ENCODE measurements at regions not wholly inside any gene's neighbourhood (a gene's known extent, or its start where the extent isn't known, plus 50 kb on each side); places are given as distances from the start of the nearest gene placed in this dataset.

DNA sequence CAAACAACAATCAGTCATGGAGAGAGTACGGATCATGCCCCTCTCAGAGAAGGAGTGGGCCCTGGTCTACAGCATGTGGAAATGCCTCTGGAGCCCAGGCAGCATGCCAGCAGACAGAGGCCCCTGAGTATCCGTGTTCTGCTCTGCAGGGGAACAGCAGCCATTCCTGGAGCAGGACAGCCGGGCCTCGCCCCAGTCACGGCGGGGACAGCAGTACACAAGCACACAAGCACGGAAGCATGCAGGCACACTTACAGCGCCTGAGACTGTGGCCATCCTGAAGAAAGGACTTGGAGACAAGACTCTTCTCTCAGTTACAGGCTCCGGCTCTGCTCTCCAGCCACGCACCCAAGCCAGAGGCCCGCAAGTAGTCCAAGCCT lies 102.6 kb upstream of the ALDH1B1 start:
- Mint-ChIP-seq H3K27me3 (ENCODE audit: low read depth) (no peaks in the 10 kb centered on the region), H3K27ac (no peak overlapping the region), H3K4me1 (ENCODE audit: low read depth) (no peaks in the 10 kb centered on the region), H3K36me3 (ENCODE audit: low read depth) (no peaks in the 10 kb centered on the region), H3K4me3 (no peak overlapping the region), H3K9me3 (no peaks in the 10 kb centered on the region)
- intact Hi-C loops (cut with micrococcal nuclease), result no loop called here
- CTCF ChIA-PET, result no interaction called here
- no peak for DNase-seq

DNA sequence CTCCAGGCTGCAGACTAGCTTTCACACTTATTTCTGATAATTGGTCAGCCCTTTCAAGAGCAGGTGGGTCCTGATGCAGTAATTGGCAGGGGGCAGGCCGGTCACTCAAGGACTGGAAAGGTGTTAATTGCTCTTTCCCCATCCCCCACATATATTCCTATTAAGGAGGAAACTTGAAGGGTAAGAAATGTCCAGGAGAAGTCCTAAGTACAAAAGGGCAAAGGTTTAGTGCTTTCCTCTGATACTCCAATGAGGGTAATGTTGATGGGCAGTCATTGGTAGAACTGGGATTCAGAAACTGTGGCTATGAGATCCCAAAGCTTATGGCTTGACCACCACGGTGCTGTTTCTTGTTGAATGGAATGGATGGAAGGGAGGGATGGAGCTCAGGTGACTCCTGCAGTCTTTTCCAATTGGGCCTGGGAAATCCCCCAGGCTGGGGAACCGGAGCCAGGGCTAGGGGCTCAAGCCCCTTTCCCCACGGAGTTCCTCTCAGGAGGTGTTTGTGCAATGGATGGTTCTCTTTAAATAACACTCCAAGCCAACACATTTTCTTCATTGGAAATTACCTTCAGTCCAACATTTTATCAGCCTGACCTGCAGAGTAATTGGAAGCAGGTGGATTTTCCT lies 103.2 kb upstream of the ALDH1B1 start:
- Mint-ChIP-seq H3K4me1 (ENCODE audit: low read depth) (no peaks in the 10 kb centered on the region), H3K4me3 (no peak overlapping the region), H3K9me3 (no peaks in the 10 kb centered on the region), H3K27ac (no peak overlapping the region), H3K36me3 (ENCODE audit: low read depth) (no peaks in the 10 kb centered on the region), H3K27me3 (ENCODE audit: low read depth) (no peaks in the 10 kb centered on the region)
- intact Hi-C loops (cut with micrococcal nuclease), result no loop called here
- CTCF ChIA-PET, result no interaction called here
- no peak for DNase-seq

DNA sequence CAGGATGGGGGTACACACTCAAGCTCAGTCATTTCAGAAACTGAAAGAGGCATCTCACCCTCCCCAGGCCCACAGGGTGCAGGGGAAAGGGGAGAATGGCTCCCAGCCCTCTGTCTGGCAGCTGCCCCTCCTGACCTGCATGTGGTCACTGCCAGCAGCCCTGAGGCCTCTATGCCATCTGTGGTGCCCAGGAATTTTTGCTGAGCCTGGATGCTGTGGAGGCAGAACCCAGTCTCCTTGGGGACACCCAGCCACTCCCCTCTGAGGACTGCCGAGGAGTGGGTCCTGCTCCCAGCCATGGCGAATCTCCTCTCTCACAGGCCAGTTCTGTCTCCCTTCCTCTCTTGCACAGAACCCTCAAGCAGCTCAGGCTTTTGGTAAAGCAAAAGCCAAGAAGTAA lies 104.0 kb upstream of the ALDH1B1 start:
- Mint-ChIP-seq H3K27me3 (ENCODE audit: low read depth) (no peaks in the 10 kb centered on the region), H3K9me3 (no peaks in the 10 kb centered on the region), H3K27ac (no peak overlapping the region), H3K4me1 (ENCODE audit: low read depth) (no peaks in the 10 kb centered on the region), H3K4me3 (no peak overlapping the region), H3K36me3 (ENCODE audit: low read depth) (no peaks in the 10 kb centered on the region)
- no peak for DNase-seq
- intact Hi-C loops (cut with micrococcal nuclease), result no loop called here
- CTCF ChIA-PET, result no interaction called here

GRCh38 chr9:38287420-38287985 lies 105.0 kb upstream of the ALDH1B1 start:
- Mint-ChIP-seq H3K4me1 (ENCODE audit: low read depth) (no peaks in the 10 kb centered on the region), H3K4me3 (no peak overlapping the region), H3K36me3 (ENCODE audit: low read depth) (no peaks in the 10 kb centered on the region), H3K9me3 (no peaks in the 10 kb centered on the region), H3K27me3 (ENCODE audit: low read depth) (no peaks in the 10 kb centered on the region), H3K27ac (no peak overlapping the region)
- DNase-seq, result no peak
- CTCF ChIA-PET, result no interaction called here
- intact Hi-C loops (cut with micrococcal nuclease), result no loop called here

DNA sequence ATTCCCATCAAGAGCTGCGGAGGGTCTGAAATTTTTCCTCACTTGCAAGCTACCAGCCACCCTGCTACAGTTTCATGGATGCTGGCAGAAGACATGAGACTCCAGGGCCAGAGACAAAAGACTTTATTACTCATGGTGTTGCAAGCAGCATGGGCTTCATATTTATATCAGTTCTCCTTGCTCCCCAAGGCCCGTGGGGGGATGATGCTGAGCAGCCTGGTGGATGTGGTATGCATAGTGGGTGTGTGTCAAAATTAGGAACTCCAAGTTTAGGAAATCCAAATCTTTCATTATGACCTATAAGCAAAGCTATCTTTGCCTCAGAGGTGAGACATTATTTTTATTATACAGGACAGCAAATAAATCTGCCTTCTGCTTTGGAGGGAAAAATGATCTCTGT lies 105.7 kb upstream of the ALDH1B1 start:
- no peak for DNase-seq
- Mint-ChIP-seq H3K27me3 (ENCODE audit: low read depth) (no peaks in the 10 kb centered on the region), H3K27ac (no peak overlapping the region), H3K9me3 (no peaks in the 10 kb centered on the region), H3K4me1 (ENCODE audit: low read depth) (no peaks in the 10 kb centered on the region), H3K4me3 (no peak overlapping the region), H3K36me3 (ENCODE audit: low read depth) (no peaks in the 10 kb centered on the region)
- CTCF ChIA-PET, result no interaction called here
- intact Hi-C loops (cut with micrococcal nuclease), result no loop called here

GRCh38 chr9:38286357-38286756 lies 106.1 kb upstream of the ALDH1B1 start:
- CTCF ChIA-PET, result no interaction called here
- no peak overlapping the region for H3K4me3 Mint-ChIP-seq
- intact Hi-C loops (cut with micrococcal nuclease), result no loop called here

DNA sequence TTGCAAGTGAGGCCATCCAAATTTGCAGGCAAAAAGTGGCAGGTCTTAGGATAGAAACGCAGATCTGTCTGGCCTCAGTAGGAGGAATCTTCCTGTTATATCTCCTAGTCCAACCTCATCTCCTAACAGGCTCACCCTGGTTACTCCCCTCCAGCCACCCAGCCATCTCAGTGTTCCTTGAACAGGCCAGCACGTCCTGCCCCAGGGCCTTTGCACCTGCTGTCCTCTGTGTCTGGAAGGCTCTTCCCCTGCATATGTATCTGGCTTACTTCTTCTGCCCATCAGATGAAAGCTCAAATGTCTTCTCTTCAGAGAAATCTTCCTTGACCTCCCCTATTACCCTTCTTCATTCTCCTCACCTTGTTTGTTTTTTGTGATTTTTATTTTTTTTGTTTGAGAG lies 107.3 kb upstream of the ALDH1B1 start:
- Mint-ChIP-seq H3K36me3 (ENCODE audit: low read depth) (no peaks in the 10 kb centered on the region), H3K4me1 (ENCODE audit: low read depth) (no peaks in the 10 kb centered on the region), H3K27me3 (ENCODE audit: low read depth) (no peaks in the 10 kb centered on the region), H3K27ac (no peak overlapping the region), H3K9me3 (no peaks in the 10 kb centered on the region), H3K4me3 (no peak overlapping the region)
- no peak for DNase-seq
- intact Hi-C loops (cut with micrococcal nuclease), result no loop called here
- CTCF ChIA-PET, result no interaction called here

More at GRCh38 chr9:38286357-38286756, 106.1 kb upstream of the ALDH1B1 start:
- Mint-ChIP-seq H3K27me3 (ENCODE audit: low read depth) (no peaks in the 10 kb centered on the region), H3K27ac (no peak overlapping the region), H3K9me3 (no peaks in the 10 kb centered on the region), H3K4me1 (ENCODE audit: low read depth) (no peaks in the 10 kb centered on the region), H3K36me3 (ENCODE audit: low read depth) (no peaks in the 10 kb centered on the region)
- no peak for DNase-seq

GRCh38 chr9:38284588-38285051 lies 107.9 kb upstream of the ALDH1B1 start:
- Mint-ChIP-seq H3K9me3 (no peaks in the 10 kb centered on the region), H3K4me3 (no peak overlapping the region), H3K27me3 (ENCODE audit: low read depth) (no peaks in the 10 kb centered on the region), H3K27ac (no peak overlapping the region), H3K4me1 (ENCODE audit: low read depth) (no peaks in the 10 kb centered on the region), H3K36me3 (ENCODE audit: low read depth) (no peaks in the 10 kb centered on the region)
- intact Hi-C loops (cut with micrococcal nuclease), result no loop called here
- CTCF ChIA-PET, result no interaction called here
- no peak for DNase-seq

DNA sequence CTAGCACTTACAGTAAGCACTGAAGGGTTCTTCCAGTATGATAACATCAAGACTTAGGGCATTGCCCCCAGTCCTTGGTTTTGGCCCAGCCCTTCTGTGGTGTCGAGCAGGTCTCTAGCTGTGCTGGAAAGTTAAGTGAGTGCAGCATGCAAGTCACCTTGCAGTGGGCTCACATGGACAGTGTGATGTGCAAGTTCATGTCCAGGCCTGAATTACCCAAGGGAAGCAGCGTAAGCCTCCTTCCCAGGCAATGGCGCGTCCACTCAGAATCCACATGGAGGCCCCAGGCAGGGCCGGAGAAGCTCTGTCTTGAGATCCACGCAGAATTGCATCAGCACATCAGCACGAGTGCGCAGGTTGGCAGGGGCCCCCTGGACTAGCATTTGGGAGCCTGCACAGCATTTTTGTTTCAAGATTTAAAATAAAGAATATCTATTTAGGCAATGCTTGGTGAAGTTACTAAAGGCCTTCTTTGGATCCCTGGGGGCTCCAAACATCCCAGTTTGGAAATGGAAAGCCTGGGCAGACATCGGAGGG lies 108.4 kb upstream of the ALDH1B1 start:
- Mint-ChIP-seq H3K4me1 (ENCODE audit: low read depth) (peaks cover 4% of the 10 kb centered on the region), H3K9me3 (no peaks in the 10 kb centered on the region), H3K36me3 (ENCODE audit: low read depth) (no peaks in the 10 kb centered on the region), H3K27me3 (ENCODE audit: low read depth) (no peaks in the 10 kb centered on the region), H3K27ac (no peak overlapping the region), H3K4me3 (no peak overlapping the region)
- no peak for DNase-seq
- CTCF ChIA-PET, result no interaction called here
- intact Hi-C loops (cut with micrococcal nuclease), result no loop called here

DNA sequence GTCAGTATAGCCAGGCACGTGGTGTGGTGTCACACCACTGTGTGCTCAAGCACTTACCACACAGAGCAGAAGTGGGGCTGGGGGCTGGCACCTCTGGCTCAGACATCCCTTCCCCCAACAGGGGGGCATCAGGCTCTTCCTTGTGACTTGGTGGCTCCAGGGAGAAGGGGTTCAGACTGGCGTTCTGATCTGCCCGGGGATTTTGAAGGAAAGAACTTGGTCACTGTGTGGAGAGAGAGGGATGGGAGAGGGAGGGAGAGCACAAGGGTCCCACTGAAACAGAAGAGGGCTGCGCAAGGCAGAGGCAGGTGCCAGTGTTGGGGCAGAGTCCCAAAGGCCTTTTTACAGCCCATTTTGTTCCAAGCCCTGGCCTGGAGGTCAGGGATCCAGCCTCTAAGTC lies 109.7 kb upstream of the ALDH1B1 start:
- intact Hi-C loops (cut with micrococcal nuclease), result no loop called here
- no peaks in the 10 kb centered on the region for H3K9me3 Mint-ChIP-seq
- H3K36me3 Mint-ChIP-seq (ENCODE audit: low read depth), result no peaks in the 10 kb centered on the region
- no peak for DNase-seq
- no peak overlapping the region for H3K27ac Mint-ChIP-seq
- CTCF ChIA-PET, result no interaction called here
- peaks cover 15% of the 10 kb centered on the region for H3K4me1 Mint-ChIP-seq (ENCODE audit: low read depth)
- H3K4me3 Mint-ChIP-seq, result no peak overlapping the region
- no peaks in the 10 kb centered on the region for H3K27me3 Mint-ChIP-seq (ENCODE audit: low read depth)

DNA sequence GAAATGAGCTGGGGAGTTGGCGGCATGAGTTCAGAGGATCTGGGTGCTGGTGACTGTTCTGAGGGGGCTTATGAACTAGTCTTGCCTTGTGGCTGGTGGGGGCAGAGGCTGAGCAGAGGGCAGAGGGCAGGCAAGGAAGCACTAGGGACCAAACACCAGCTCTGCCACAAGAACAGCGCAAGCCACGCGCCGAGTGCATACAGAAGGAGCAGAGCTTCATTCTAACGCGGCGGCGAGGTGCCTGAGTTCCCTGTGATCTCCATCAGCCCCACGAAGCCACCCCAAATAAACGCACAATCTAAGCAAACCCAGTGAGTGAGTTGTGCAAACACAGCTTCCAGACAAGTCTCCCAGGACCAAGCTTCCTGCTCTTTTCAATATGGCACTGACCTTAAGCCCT lies 110.6 kb upstream of the ALDH1B1 start:
- Mint-ChIP-seq H3K36me3 (ENCODE audit: low read depth) (no peaks in the 10 kb centered on the region), H3K4me3 (no peak overlapping the region), H3K4me1 (ENCODE audit: low read depth) (peaks cover 15% of the 10 kb centered on the region), H3K27ac (no peak overlapping the region), H3K9me3 (no peaks in the 10 kb centered on the region), H3K27me3 (ENCODE audit: low read depth) (no peaks in the 10 kb centered on the region)
- DNase-seq, result no peak
- CTCF ChIA-PET, result no interaction called here
- intact Hi-C loops (cut with micrococcal nuclease), result no loop called here

GRCh38 chr9:38281196-38281595 lies 111.3 kb upstream of the ALDH1B1 start:
- no peak overlapping the region for H3K4me3 Mint-ChIP-seq
- no peak for DNase-seq
- H3K9me3 Mint-ChIP-seq, result no peaks in the 10 kb centered on the region
- peaks cover 15% of the 10 kb centered on the region for H3K4me1 Mint-ChIP-seq (ENCODE audit: low read depth)
- CTCF ChIA-PET, result no interaction called here
- H3K36me3 Mint-ChIP-seq (ENCODE audit: low read depth), result no peaks in the 10 kb centered on the region
- intact Hi-C loops (cut with micrococcal nuclease), result no loop called here
- no peaks in the 10 kb centered on the region for H3K27me3 Mint-ChIP-seq (ENCODE audit: low read depth)
- H3K27ac Mint-ChIP-seq, result no peak overlapping the region

GRCh38 chr9:38280251-38280800 lies 112.2 kb upstream of the ALDH1B1 start:
- intact Hi-C loops (cut with micrococcal nuclease), result no loop called here
- Mint-ChIP-seq H3K36me3 (ENCODE audit: low read depth) (no peaks in the 10 kb centered on the region), H3K27ac (no peak overlapping the region), H3K9me3 (no peaks in the 10 kb centered on the region), H3K27me3 (ENCODE audit: low read depth) (no peaks in the 10 kb centered on the region), H3K4me3 (no peak overlapping the region), H3K4me1 (ENCODE audit: low read depth) (peaks cover 15% of the 10 kb centered on the region)
- CTCF ChIA-PET, result no interaction called here
- DNase-seq, result no peak
